Prostate gland (tissue), 2 donors: ENCODE measurements at regions not wholly inside any gene's neighbourhood (a gene's known extent, or its start where the extent isn't known, plus 50 kb on each side); places are given as distances from the start of the nearest gene placed in this dataset.

Experiments used
- DNase-seq: peaks from one replicate; pipeline ENCODE4 v3.0.0-alpha.2; 2019; ENCODE audit warnings: low spot score
- H3K27ac ChIP-seq, 2 donors: fragments of 200-600 bp; sonication (generic); 2 replicates each; pipeline ENCODE4 v1.5.1; 2017 to 2019
- H3K27me3 ChIP-seq: fragments of 200-600 bp; sonication (generic); replicated peaks from 2 replicates; pipeline ENCODE4 v1.5.1; 2019; ENCODE audit not compliant: insufficient read depth
- H3K36me3 ChIP-seq, 2 donors: fragments of 200-600 bp; sonication (generic); 1 replicate in 1 of 2; 2 replicates in 1 of 2; pipeline versions ENCODE4 v1.5.1 to v1.8.1; 2017 to 2019
- H3K4me1 ChIP-seq: fragments of 200-600 bp; sonication (generic); replicated peaks from 2 replicates; pipeline ENCODE4 v1.5.1; 2019
- H3K4me3 ChIP-seq, 2 donors: fragments of 200-600 bp; sonication (generic); 2 replicates each; pipeline ENCODE4 v1.5.1; 2017 to 2019
- H3K9me3 ChIP-seq: fragments of 200-600 bp; sonication (generic); 2 replicates; pipeline ENCODE4 v1.5.1; 2017
- POLR2A ChIP-seq: fragments of 450-650 bp; IDR thresholded peaks from one replicate; pipeline ENCODE4 v1.6.1; 2016; ENCODE audit warnings: antibody characterized with exemption, mild to moderate bottlenecking
- POLR2AphosphoS5 ChIP-seq: sonication (generic); formaldehyde crosslinking; IDR thresholded peaks from one replicate; pipeline ENCODE4 v1.6.1; 2017; ENCODE audit warnings: antibody characterized with exemption
- WGBS: methylation state at CpG from one replicate; pipeline ENCODE4 v1.1.5; 2018; 5-methylcytosine and 5-hydroxymethylcytosine counted together
- intact Hi-C: fragments of 100-400 bp; cut with DNase I; formaldehyde crosslinking; loops from one replicate; pipeline ENCODE4 v1.14.2; 2022
- TF ChIP-seq, protein P1 (sequence below), 4 experiments: fragments of 200-600 bp in 2 of 4; fragments of 450-650 bp in 2 of 4; sonication (generic) in 2 of 4; IDR thresholded peaks; 1 replicate in 3 of 4; 2 replicates in 1 of 4; pipeline ENCODE4 v1.5.1; 2016 to 2019; ENCODE audit warnings: antibody characterized with exemption in 4 of 4, mild to moderate bottlenecking in 2 of 4, moderate library complexity in 2 of 4

DNA sequence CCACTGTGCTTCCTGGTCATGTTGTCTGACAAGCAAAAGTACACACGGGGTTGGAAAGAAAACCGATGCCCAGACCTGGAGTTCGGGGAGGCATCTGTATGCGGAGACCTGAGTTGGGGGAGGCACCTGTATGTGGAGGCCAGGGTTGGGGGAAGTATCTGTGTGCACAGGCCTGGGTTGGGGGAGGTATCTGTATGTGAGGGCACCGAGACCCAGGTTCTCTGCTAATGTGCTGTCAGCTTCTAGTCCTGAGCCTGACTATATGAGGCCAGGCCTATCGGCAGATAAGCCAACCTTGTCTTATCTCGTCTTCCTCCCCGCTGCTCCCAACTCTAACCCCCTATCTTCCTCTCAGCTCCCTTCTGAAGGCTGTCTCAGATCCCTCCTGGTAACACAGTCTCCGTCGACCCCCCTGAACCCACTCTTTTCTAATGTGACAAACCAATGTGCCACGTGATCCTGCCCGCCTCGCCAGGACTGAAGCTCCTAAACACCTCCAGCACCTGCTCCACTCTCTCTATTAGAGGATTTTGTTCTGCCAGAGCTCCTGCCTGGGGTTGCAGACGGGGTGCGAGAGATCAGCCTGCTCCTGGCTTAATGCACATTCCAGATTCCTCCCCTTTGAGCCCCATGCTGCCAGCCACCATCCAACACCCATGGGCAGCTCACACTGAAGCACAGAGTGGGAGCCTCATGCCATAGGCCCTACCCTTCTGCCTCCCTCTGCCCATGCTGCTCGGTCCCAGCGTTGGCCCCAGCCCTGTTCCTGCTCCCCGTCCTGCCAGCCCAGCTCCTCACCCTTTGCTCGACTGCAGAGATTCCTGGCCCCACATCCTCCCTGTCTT is 188.4 kb downstream of the SH3BP4 start:
- H3K4me1 ChIP-seq, result no peaks in the 10 kb centered on the region
- DNase-seq, result no peak
- intact Hi-C loops, result no loop called here

DNA sequence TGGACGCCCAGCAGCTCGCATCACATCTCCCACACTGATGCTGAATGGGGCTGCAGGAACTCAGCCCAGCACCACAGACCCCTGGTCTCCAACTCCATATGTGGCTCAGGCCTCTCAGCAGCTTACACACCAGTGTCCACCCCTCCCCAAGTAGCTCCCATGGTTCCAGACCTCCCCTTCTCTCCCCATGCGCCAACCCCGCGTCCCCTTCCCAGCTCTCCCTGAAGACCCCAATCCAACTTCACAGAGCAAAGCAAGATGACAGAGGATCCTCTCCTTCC is 188.9 kb downstream of the SH3BP4 start:
- H3K9me3 ChIP-seq, result no peaks in the 10 kb centered on the region
- no peaks in the 10 kb centered on the region for H3K4me1 ChIP-seq
- intact Hi-C loops, result no loop called here
- H3K4me3 ChIP-seq, result no peak overlapping the region
- no peaks in the 10 kb centered on the region for H3K36me3 ChIP-seq
- H3K27ac ChIP-seq, result no peak overlapping the region
- H3K27me3 ChIP-seq, result no peaks in the 10 kb centered on the region
- 97% methylated on average over 5 of the region's 5 CpGs for WGBS
- DNase-seq, result no peak
- TF ChIP-seq, protein P1, sequence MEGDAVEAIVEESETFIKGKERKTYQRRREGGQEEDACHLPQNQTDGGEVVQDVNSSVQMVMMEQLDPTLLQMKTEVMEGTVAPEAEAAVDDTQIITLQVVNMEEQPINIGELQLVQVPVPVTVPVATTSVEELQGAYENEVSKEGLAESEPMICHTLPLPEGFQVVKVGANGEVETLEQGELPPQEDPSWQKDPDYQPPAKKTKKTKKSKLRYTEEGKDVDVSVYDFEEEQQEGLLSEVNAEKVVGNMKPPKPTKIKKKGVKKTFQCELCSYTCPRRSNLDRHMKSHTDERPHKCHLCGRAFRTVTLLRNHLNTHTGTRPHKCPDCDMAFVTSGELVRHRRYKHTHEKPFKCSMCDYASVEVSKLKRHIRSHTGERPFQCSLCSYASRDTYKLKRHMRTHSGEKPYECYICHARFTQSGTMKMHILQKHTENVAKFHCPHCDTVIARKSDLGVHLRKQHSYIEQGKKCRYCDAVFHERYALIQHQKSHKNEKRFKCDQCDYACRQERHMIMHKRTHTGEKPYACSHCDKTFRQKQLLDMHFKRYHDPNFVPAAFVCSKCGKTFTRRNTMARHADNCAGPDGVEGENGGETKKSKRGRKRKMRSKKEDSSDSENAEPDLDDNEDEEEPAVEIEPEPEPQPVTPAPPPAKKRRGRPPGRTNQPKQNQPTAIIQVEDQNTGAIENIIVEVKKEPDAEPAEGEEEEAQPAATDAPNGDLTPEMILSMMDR (IDR thresholded peaks at IDR 0.05), result no peak
- no peak for TF ChIP-seq POLR2A
- no peak for TF ChIP-seq POLR2AphosphoS5

More for the DNA sequence above, 188.4 kb downstream of the SH3BP4 start:
- H3K4me3 ChIP-seq, result no peak overlapping the region
- H3K36me3 ChIP-seq, result no peaks in the 10 kb centered on the region
- no peaks in the 10 kb centered on the region for H3K9me3 ChIP-seq
- H3K27me3 ChIP-seq, result no peaks in the 10 kb centered on the region
- 93% methylated on average over 19 of the region's 19 CpGs for WGBS
- TF ChIP-seq POLR2A, result no peak
- TF ChIP-seq, protein P1 (IDR thresholded peaks at IDR 0.05), result no peak
- no peak for TF ChIP-seq POLR2AphosphoS5
- no peak overlapping the region for H3K27ac ChIP-seq

DNA sequence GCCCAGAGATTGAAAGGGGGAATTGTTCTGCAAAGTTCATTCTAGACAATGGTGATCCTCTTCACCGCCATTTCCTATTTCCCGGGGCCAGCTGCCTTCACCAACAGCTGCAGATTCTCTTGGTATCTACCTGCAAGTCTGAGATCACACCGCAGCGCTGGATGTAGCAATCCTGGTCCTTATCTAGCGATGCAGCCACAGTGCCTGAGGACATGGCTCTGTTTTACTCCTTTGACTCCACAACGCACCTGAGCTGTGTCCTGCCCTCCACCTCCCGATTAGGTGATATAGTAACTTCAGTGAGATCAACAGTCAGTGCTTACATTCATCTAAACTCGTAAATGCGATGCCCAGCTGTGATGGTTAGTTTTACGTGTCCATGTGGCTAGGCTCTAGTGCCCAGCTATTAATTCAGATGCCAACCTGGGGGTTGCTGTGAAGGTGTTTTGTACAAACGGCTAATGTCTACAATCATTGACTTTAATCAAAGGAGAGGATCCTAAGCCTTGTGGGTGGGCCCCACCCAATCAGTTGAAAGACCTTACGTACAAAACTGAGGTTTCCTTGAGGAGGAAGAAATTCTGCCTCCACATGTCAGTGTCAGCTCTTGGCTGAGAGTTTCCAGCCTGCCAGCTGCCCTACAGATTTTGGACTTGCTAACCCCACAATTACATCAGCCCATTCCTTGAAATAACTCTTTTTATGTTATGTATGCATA is 189.8 kb downstream of the SH3BP4 start:
- intact Hi-C loops, result no loop called here
- DNase-seq, result no peak
- Histone ChIP-seq H3K27me3 (no peaks in the 10 kb centered on the region), H3K36me3 (no peaks in the 10 kb centered on the region), H3K27ac (no peak overlapping the region), H3K9me3 (no peaks in the 10 kb centered on the region), H3K4me1 (no peaks in the 10 kb centered on the region), H3K4me3 (no peak overlapping the region)
- TF ChIP-seq, protein P1 (IDR thresholded peaks at IDR 0.05), result no peak
- no peak for TF ChIP-seq POLR2AphosphoS5
- no peak for TF ChIP-seq POLR2A
- 93% methylated on average over 12 of the region's 12 CpGs for WGBS

GRCh38 chr2:235142601-235143000 is 190.8 kb downstream of the SH3BP4 start:
- 20% methylated on average over 4 of the region's 4 CpGs for WGBS
- no peaks in the 10 kb centered on the region for H3K9me3 ChIP-seq

More at GRCh38 chr2:235142601-235143000, 190.8 kb downstream of the SH3BP4 start:
- no peak for TF ChIP-seq POLR2AphosphoS5
- TF ChIP-seq, protein P1 (IDR thresholded peaks at IDR 0.05), result no peak
- no peak for TF ChIP-seq POLR2A
- H3K27ac ChIP-seq, result no peak overlapping the region
- intact Hi-C loops, result no loop called here
- no peak overlapping the region for H3K4me3 ChIP-seq
- H3K36me3 ChIP-seq, result no peaks in the 10 kb centered on the region
- H3K4me1 ChIP-seq, result no peaks in the 10 kb centered on the region
- no peak for DNase-seq
- no peaks in the 10 kb centered on the region for H3K27me3 ChIP-seq
